CD4-positive, alpha-beta memory T cell (primary cell): ENCODE measurements at regions not wholly inside any gene's neighbourhood (a gene's known extent, or its start where the extent isn't known, plus 50 kb on each side); places are given as distances from the start of the nearest gene placed in this dataset.
"Not testable (repeated sequence)": the region's sequence is repeated elsewhere in the genome, so short reads cannot be mapped to it uniquely, and the experiment has no call there.

Source experiments
- CTCF ChIA-PET: fragments of 350-600 bp; sonication (Branson Sonifier 250); formaldehyde crosslinking; loops from one replicate; lab custom pipeline; 2021; ENCODE audit warnings: inconsistent platforms; ENCODE audit not compliant: partially characterized antibody; lab: Charles Lee
- POLR2A ChIA-PET: fragments of 350-600 bp; sonication (Branson Sonifier 250); formaldehyde crosslinking; loops from one replicate; lab custom pipeline; 2021; ENCODE audit not compliant: partially characterized antibody; lab: Charles Lee
- DNase-seq, 5 donors: peaks; one replicate each; pipeline versions ENCODE4 v3.0.0 to v3.0.0-alpha.2; 2020 to 2022; ENCODE audit warnings: mixed read lengths in 1 of 5
- H3K27ac ChIP-seq: one replicate; pipeline ENCODE4 v1.7.0; 2013; ENCODE audit warnings: low read depth, low read length
- H3K27me3 ChIP-seq: 2 replicates; pipeline ENCODE4 v1.7.0; 2013; ENCODE audit warnings: mild to moderate bottlenecking, low read length, moderate library complexity; ENCODE audit not compliant: insufficient read depth
- H3K36me3 ChIP-seq: 2 replicates; pipeline ENCODE4 v1.7.0; 2013; ENCODE audit warnings: mild to moderate bottlenecking, low read length, moderate library complexity; ENCODE audit not compliant: insufficient read depth
- H3K4me1 ChIP-seq: 2 replicates; pipeline ENCODE4 v1.7.0; 2013; ENCODE audit warnings: mild to moderate bottlenecking, low read length, moderate library complexity; ENCODE audit not compliant: insufficient read depth
- H3K4me3 ChIP-seq, 2 donors: one replicate each; pipeline ENCODE4 v1.7.0; 2013; ENCODE audit warnings: low read length in 2 of 2, mild to moderate bottlenecking in 1 of 2
- H3K9me3 ChIP-seq, 2 donors: one replicate each; pipeline ENCODE4 v1.7.0; 2013; ENCODE audit warnings: low read length in 2 of 2, control low read depth in 1 of 2; ENCODE audit not compliant: control insufficient read depth in 1 of 2
- H3K27ac Mint-ChIP-seq, 7 donors: one replicate each; pipeline ENCODE4 v1.8.0; 2020 to 2021; ENCODE audit warnings: mixed read lengths in 7 of 7, mild to moderate bottlenecking in 6 of 7, inconsistent platforms in 3 of 7, moderate library complexity in 3 of 7
- H3K27me3 Mint-ChIP-seq, 2 donors: one replicate each; pipeline ENCODE4 v1.8.0; 2020 to 2021; ENCODE audit warnings: mixed read lengths in 2 of 2
- H3K36me3 Mint-ChIP-seq, 2 donors: one replicate each; pipeline ENCODE4 v1.8.0; 2020 to 2021; ENCODE audit warnings: mixed read lengths in 2 of 2, inconsistent platforms in 1 of 2, mild to moderate bottlenecking in 1 of 2
- H3K4me1 Mint-ChIP-seq, 4 donors: one replicate each; pipeline ENCODE4 v1.8.0; 2020 to 2021; ENCODE audit warnings: mixed read lengths in 4 of 4, mild to moderate bottlenecking in 1 of 4
- H3K4me3 Mint-ChIP-seq, 8 donors: one replicate each; pipeline ENCODE4 v1.8.0; 2020 to 2021; ENCODE audit warnings: mixed read lengths in 8 of 8, mild to moderate bottlenecking in 7 of 8, moderate library complexity in 6 of 8, inconsistent platforms in 3 of 8
- H3K9me3 Mint-ChIP-seq, 8 donors: one replicate each; pipeline ENCODE4 v1.8.0; 2020 to 2021; ENCODE audit warnings: mixed read lengths in 8 of 8, mild to moderate bottlenecking in 5 of 8, inconsistent platforms in 3 of 8, moderate library complexity in 1 of 8
- intact Hi-C: fragments of 100-400 bp; cut with micrococcal nuclease; formaldehyde crosslinking; loops from one replicate; pipeline ENCODE4 v1.15.1; 2023

- H3K9me3 Mint-ChIP-seq, CTCF ChIA-PET: not testable (repeated sequence)
Observed at GRCh38 chr6:100196214-100196982, 202.4 kb upstream of the MCHR2 start.

GRCh38 chr6:100195244-100195643 lies 201.2 kb upstream of the MCHR2 start:
- H3K4me3 Mint-ChIP-seq, H3K4me1 ChIP-seq, H3K27ac Mint-ChIP-seq, H3K9me3 Mint-ChIP-seq, intact Hi-C loops, H3K4me3 ChIP-seq, DNase-seq, CTCF ChIA-PET, H3K4me1 Mint-ChIP-seq, POLR2A ChIA-PET, H3K27me3 ChIP-seq, H3K27me3 Mint-ChIP-seq, H3K36me3 ChIP-seq, H3K36me3 Mint-ChIP-seq, H3K9me3 ChIP-seq, H3K27ac ChIP-seq: not testable (repeated sequence)

More at GRCh38 chr6:100196214-100196982, 202.4 kb upstream of the MCHR2 start:
- H3K36me3 ChIP-seq, DNase-seq, H3K4me1 Mint-ChIP-seq, H3K27me3 ChIP-seq, H3K4me3 ChIP-seq, H3K9me3 ChIP-seq, intact Hi-C loops, H3K4me3 Mint-ChIP-seq, H3K36me3 Mint-ChIP-seq, H3K27me3 Mint-ChIP-seq, H3K27ac ChIP-seq, POLR2A ChIA-PET, H3K27ac Mint-ChIP-seq, H3K4me1 ChIP-seq: not testable (repeated sequence)

GRCh38 chr6:100194535-100194934 lies 200.5 kb upstream of the MCHR2 start:
- Histone ChIP-seq H3K36me3 (no peaks in the 10 kb centered on the region), H3K27ac (no peak overlapping the region), H3K4me3 (no peak overlapping the region), H3K9me3 (no peaks in the 10 kb centered on the region), H3K27me3 (no peaks in the 10 kb centered on the region), H3K4me1 (no peaks in the 10 kb centered on the region)
- no peak overlapping the region for H3K4me3 Mint-ChIP-seq
- ChIA-PET CTCF (no interaction called here), POLR2A (no interaction called here)
- H3K36me3 Mint-ChIP-seq, result no peaks in the 10 kb centered on the region
- H3K9me3 Mint-ChIP-seq, result peaks cover 0 to 6% (median 0%) of the 10 kb centered on the region in 8 donors
- peaks cover 0 to 2% of the 10 kb centered on the region in 2 donors for H3K27me3 Mint-ChIP-seq
- DNase-seq, result no peak
- H3K27ac Mint-ChIP-seq, result no peak overlapping the region
- intact Hi-C loops, result no loop called here
- no peaks in the 10 kb centered on the region for H3K4me1 Mint-ChIP-seq

- Histone ChIP-seq H3K4me3 (no peak overlapping the region), H3K9me3 (no peaks in the 10 kb centered on the region), H3K27me3 (no peaks in the 10 kb centered on the region), H3K36me3 (no peaks in the 10 kb centered on the region), H3K27ac (no peak overlapping the region), H3K4me1 (no peaks in the 10 kb centered on the region)
- intact Hi-C loops, result no loop called here
- POLR2A ChIA-PET, result no interaction called here
- Mint-ChIP-seq H3K36me3 (no peaks in the 10 kb centered on the region), H3K9me3 (no peaks in the 10 kb centered on the region), H3K4me3 (no peak overlapping the region), H3K27me3 (peaks cover 2 to 3% of the 10 kb centered on the region in 2 donors), H3K4me1 (no peaks in the 10 kb centered on the region), H3K27ac (no peak overlapping the region)
- CTCF ChIA-PET, result no interaction called here
- no peak for DNase-seq
Observed at GRCh38 chr6:100188754-100189153, 194.7 kb upstream of the MCHR2 start.

DNA sequence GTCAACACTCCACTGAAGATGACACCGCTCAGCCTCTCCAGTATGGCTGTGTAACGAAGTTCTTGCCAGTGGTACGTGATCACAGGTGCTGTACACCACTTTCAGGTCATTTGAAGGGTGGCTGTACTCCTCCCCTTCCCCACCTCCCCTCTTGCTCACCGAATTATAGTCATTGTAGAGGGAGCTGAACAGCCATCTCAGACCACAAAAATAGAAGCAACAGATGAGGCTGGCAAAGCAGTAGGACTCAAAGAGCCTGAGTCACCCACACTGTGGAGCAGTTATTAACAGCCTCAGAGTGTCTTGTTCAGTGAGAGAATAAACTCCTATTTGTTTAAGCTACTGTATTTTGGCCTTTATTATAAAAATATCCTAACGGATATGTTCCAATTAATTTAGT lies 192.5 kb upstream of the MCHR2 start:
- no peaks in the 10 kb centered on the region for H3K4me1 ChIP-seq
- H3K9me3 ChIP-seq, result no peaks in the 10 kb centered on the region
- H3K27ac ChIP-seq, result no peak overlapping the region
- no peak for DNase-seq
- no peaks in the 10 kb centered on the region for H3K36me3 ChIP-seq
- Mint-ChIP-seq H3K27me3 (peaks cover 2 to 3% of the 10 kb centered on the region in 2 donors), H3K4me3 (no peak overlapping the region), H3K27ac (no peak overlapping the region), H3K36me3 (no peaks in the 10 kb centered on the region), H3K9me3 (no peaks in the 10 kb centered on the region), H3K4me1 (no peaks in the 10 kb centered on the region)
- H3K27me3 ChIP-seq, result no peaks in the 10 kb centered on the region
- CTCF ChIA-PET, result no interaction called here
- H3K4me3 ChIP-seq, result no peak overlapping the region
- intact Hi-C loops, result no loop called here
- POLR2A ChIA-PET, result no interaction called here

DNA sequence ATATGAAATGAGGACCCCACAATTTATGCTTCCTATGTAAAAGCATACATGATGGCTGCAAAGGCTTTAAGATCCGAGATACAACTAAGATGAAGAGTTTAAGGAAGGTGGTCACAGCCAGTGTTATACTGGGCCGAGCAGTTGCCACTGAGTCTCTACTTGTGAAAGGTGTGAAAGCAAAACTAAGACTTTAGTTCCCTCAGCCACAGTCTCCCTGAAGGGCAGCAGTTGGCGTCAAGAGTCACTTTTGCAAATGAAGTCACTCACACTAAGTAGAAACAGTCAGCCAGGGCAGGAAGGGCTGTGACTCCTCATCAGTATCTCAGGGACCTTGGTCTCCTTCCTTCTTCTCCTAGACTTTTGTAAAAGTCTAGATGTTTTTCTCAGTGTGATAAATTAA lies 191.6 kb upstream of the MCHR2 start:
- Mint-ChIP-seq H3K4me1 (no peaks in the 10 kb centered on the region), H3K4me3 (no peak overlapping the region), H3K27ac (no peak overlapping the region), H3K9me3 (no peaks in the 10 kb centered on the region), H3K27me3 (peaks cover 2 to 3% of the 10 kb centered on the region in 2 donors), H3K36me3 (no peaks in the 10 kb centered on the region)
- Histone ChIP-seq H3K36me3 (no peaks in the 10 kb centered on the region), H3K27ac (no peak overlapping the region), H3K9me3 (no peaks in the 10 kb centered on the region), H3K27me3 (no peaks in the 10 kb centered on the region), H3K4me1 (no peaks in the 10 kb centered on the region), H3K4me3 (no peak overlapping the region)
- CTCF ChIA-PET, result no interaction called here
- DNase-seq, result no peak
- intact Hi-C loops, result no loop called here
- POLR2A ChIA-PET, result no interaction called here

GRCh38 chr6:100184473-100184872 lies 190.4 kb upstream of the MCHR2 start:
- CTCF ChIA-PET, result no interaction called here

More at GRCh38 chr6:100184473-100184872, 190.4 kb upstream of the MCHR2 start:
- no peak overlapping the region for H3K27ac Mint-ChIP-seq
- no peaks in the 10 kb centered on the region for H3K4me1 Mint-ChIP-seq
- Histone ChIP-seq H3K27ac (no peak overlapping the region), H3K9me3 (no peaks in the 10 kb centered on the region), H3K36me3 (no peaks in the 10 kb centered on the region), H3K4me3 (no peak overlapping the region), H3K27me3 (no peaks in the 10 kb centered on the region), H3K4me1 (no peaks in the 10 kb centered on the region)
- no peak for DNase-seq
- no peak overlapping the region for H3K4me3 Mint-ChIP-seq
- no peaks in the 10 kb centered on the region for H3K36me3 Mint-ChIP-seq
- POLR2A ChIA-PET, result no interaction called here
- intact Hi-C loops, result no loop called here
- peaks cover 0 to 3% of the 10 kb centered on the region in 2 donors for H3K27me3 Mint-ChIP-seq
- no peaks in the 10 kb centered on the region for H3K9me3 Mint-ChIP-seq
